MM.1S (cell line): ENCODE measurements at regions not wholly inside any gene's neighbourhood (a gene's known extent, or its start where the extent isn't known, plus 50 kb on each side); places are given as distances from the start of the nearest gene placed in this dataset.

ENCODE experiments used
- DNase-seq: peaks from one replicate; pipeline ENCODE4 v3.0.0-alpha.2; 2015
- H2AFZ ChIP-seq: fragments of 300-600 bp; sonication (generic); 2 replicates; pipeline ENCODE4 v1.6.0; 2016; ENCODE audit warnings: antibody characterized with exemption, low read length
- H3F3A ChIP-seq: fragments of 300-600 bp; sonication (generic); 2 replicates; pipeline ENCODE4 v1.6.1; 2016; ENCODE audit warnings: mild to moderate bottlenecking, antibody characterized with exemption, low read length, moderate library complexity, mixed read lengths; ENCODE audit not compliant: insufficient read depth
- H3K27ac ChIP-seq: fragments of 300-600 bp; sonication (generic); 2 replicates; pipeline ENCODE4 v1.5.1; 2016; ENCODE audit warnings: mild to moderate bottlenecking, low read length
- H3K27me3 ChIP-seq: fragments of 300-600 bp; sonication (generic); replicated peaks from 2 replicates; pipeline ENCODE4 v1.6.0; 2016; ENCODE audit warnings: low read length; ENCODE audit not compliant: insufficient read depth
- H3K36me3 ChIP-seq: fragments of 300-600 bp; sonication (generic); replicated peaks from 2 replicates; pipeline ENCODE4 v1.6.1; 2016; ENCODE audit warnings: mild to moderate bottlenecking, low read length, mixed read lengths; ENCODE audit not compliant: insufficient read depth
- H3K4me1 ChIP-seq: fragments of 300-600 bp; sonication (generic); 2 replicates; pipeline ENCODE4 v1.6.1; 2016; ENCODE audit warnings: low read length, mixed read lengths
- H3K4me2 ChIP-seq: fragments of 300-600 bp; sonication (generic); 2 replicates; pipeline ENCODE4 v1.6.0; 2016; ENCODE audit warnings: low read depth, low read length
- H3K4me3 ChIP-seq: fragments of 300-600 bp; sonication (generic); 2 replicates; pipeline ENCODE4 v1.5.1; 2016; ENCODE audit warnings: low read length, mixed read lengths
- H3K79me2 ChIP-seq: fragments of 300-600 bp; sonication (generic); 2 replicates; pipeline ENCODE4 v1.6.1; 2016; ENCODE audit warnings: mixed run types, low read length, mixed read lengths
- H3K9ac ChIP-seq: fragments of 300-600 bp; sonication (generic); 2 replicates; pipeline ENCODE4 v1.6.1; 2016; ENCODE audit warnings: low read length, mixed read lengths
- H3K9me2 ChIP-seq: fragments of 300-600 bp; sonication (generic); replicated peaks from 2 replicates; pipeline ENCODE4 v1.6.1; 2016; ENCODE audit warnings: mild to moderate bottlenecking, low read length, mixed read lengths; ENCODE audit not compliant: insufficient read depth
- H3K9me3 ChIP-seq: fragments of 300-600 bp; sonication (generic); replicated peaks from 2 replicates; pipeline ENCODE4 v1.6.1; 2016; ENCODE audit warnings: mild to moderate bottlenecking, low read length, mixed read lengths; ENCODE audit not compliant: insufficient read depth
- H4K20me1 ChIP-seq: fragments of 300-600 bp; sonication (generic); 2 replicates; pipeline ENCODE4 v1.6.1; 2016; ENCODE audit warnings: mild to moderate bottlenecking, low read length, moderate library complexity, mixed read lengths; ENCODE audit not compliant: insufficient read depth
- EZH2 ChIP-seq: fragments of 300-600 bp; sonication (generic); optimal IDR thresholded peaks from 2 replicates; pipeline ENCODE3; 2017; ENCODE audit warnings: low read depth, mild to moderate bottlenecking, antibody characterized with exemption, low read length, mixed read lengths
- EZH2phosphoT487 ChIP-seq: fragments of 300-600 bp; sonication (generic); IDR thresholded peaks from 2 replicates; pipeline ENCODE4 v1.6.1; 2018; ENCODE audit warnings: antibody characterized with exemption, low read length
- TF ChIP-seq, protein P1 (sequence below): fragments of 300-600 bp; sonication (generic); IDR thresholded peaks from 2 replicates; pipeline ENCODE4 v1.5.1; 2016; ENCODE audit warnings: antibody characterized with exemption, low read length, mixed read lengths

DNA sequence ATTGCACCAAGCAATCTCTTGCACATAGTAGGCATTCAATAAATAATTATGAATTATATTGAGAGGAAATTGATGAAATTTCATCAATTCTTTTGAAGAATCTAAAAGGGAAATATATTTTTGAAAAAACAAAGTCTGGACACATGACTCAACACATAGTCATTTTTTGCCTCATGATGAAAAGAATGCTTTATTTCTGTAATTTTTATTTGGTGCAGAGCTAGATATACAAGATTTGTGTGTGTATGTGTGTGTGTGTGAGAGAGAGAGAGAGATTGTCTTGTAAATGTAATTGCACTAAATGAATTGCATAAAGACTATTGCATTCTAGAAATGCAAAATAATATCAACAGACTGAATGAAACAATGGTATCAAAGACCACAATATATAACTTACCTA, 206.2 kb upstream of the C1orf87 start:
- Histone ChIP-seq H3K27ac (no peak overlapping the region), H3K36me3 (no peaks in the 10 kb centered on the region), H4K20me1 (no peaks in the 10 kb centered on the region), H3K27me3 (no peaks in the 10 kb centered on the region), H3K9me3 (no peaks in the 10 kb centered on the region), H3K4me1 (0 out of 2 replicates have a peak, but pooled peaks cover 5% of the 10 kb centered on the region), H3K9ac (no peak overlapping the region), H3K4me2 (no peak overlapping the region), H3K9me2 (no peaks in the 10 kb centered on the region), H3K79me2 (no peaks in the 10 kb centered on the region), H2AFZ (no peak overlapping the region), H3K4me3 (no peak overlapping the region), H3F3A (no peaks in the 10 kb centered on the region)
- TF ChIP-seq EZH2phosphoT487 = no peak
- no peak for TF ChIP-seq EZH2
- TF ChIP-seq, protein P1, sequence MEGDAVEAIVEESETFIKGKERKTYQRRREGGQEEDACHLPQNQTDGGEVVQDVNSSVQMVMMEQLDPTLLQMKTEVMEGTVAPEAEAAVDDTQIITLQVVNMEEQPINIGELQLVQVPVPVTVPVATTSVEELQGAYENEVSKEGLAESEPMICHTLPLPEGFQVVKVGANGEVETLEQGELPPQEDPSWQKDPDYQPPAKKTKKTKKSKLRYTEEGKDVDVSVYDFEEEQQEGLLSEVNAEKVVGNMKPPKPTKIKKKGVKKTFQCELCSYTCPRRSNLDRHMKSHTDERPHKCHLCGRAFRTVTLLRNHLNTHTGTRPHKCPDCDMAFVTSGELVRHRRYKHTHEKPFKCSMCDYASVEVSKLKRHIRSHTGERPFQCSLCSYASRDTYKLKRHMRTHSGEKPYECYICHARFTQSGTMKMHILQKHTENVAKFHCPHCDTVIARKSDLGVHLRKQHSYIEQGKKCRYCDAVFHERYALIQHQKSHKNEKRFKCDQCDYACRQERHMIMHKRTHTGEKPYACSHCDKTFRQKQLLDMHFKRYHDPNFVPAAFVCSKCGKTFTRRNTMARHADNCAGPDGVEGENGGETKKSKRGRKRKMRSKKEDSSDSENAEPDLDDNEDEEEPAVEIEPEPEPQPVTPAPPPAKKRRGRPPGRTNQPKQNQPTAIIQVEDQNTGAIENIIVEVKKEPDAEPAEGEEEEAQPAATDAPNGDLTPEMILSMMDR = no peak
- DNase-seq = no peak

DNA sequence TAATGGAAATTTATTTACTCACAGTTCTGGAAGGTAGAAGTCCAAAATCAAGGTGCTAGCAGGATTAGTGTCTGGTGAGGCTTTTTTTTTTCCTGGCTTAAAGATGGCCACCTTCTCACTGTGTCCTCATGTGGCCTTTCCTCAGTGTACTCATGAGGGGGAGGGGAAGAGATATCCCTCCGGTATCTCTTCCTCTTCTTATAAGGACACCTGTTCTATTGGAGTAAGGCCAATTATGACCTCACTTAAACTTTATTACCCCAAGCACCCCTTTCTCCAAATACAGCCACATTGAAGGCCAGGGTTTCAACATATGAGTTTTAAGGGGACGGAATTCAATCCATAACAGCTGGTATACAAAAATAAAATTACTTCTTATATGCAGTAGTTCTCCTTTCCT, 203.7 kb upstream of the C1orf87 start:
- Histone ChIP-seq H3K4me2 (no peak overlapping the region), H3K9me2 (no peaks in the 10 kb centered on the region), H3K27me3 (no peaks in the 10 kb centered on the region), H2AFZ (no peak overlapping the region), H3K4me1 (0 out of 2 replicates have a peak, but pooled peaks cover 5% of the 10 kb centered on the region), H3K79me2 (no peaks in the 10 kb centered on the region), H3K4me3 (no peak overlapping the region), H3K9me3 (no peaks in the 10 kb centered on the region), H3K27ac (no peak overlapping the region), H3K9ac (no peak overlapping the region), H4K20me1 (no peaks in the 10 kb centered on the region), H3F3A (no peaks in the 10 kb centered on the region), H3K36me3 (no peaks in the 10 kb centered on the region)
- no peak for TF ChIP-seq EZH2phosphoT487
- TF ChIP-seq EZH2 = no peak
- TF ChIP-seq, protein P1 = no peak
- DNase-seq = no peak

DNA sequence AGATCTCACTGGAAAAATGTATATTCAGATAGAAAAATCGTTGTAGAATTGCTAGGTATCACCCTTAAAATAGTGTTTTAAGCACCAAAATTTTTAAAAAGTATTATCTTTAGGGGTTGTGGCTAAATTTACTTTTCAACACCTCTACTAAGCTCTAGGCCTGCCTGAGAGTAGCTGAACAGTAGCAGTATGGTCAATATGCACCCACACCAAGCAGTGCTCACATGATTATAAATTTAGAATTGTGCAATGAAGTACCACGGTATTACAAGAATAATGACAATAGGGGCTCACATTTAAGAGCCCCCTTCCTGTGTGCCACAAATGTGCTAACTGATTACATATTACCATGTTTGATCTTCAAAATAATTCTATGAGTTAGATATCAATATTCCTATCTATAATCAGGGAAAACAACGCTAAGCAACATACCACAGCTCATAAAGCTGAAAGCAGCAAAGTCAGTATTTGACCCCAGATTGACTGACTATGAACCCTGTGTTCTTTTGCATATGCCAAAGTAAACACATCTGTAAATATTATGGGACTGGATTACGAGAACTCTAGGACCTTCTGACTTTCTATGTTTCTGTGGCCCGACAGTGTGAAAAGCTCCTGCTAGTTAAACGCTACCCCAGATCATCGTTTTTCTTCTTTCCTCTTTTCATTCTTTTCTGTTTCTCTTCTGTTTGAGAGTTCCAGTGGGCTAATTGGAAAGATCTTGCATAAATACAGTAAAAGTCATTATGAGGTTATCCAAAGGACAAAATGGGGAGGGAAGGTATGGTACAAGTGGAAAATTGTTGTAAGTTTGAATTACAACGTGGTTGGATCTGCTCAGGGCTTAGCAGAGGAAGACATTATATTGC, 201.1 kb upstream of the C1orf87 start:
- H3K27ac ChIP-seq = no peak overlapping the region
- no peaks in the 10 kb centered on the region for H3K79me2 ChIP-seq
- no peaks in the 10 kb centered on the region for H3K9me3 ChIP-seq
- H3F3A ChIP-seq = no peaks in the 10 kb centered on the region
- H4K20me1 ChIP-seq = no peaks in the 10 kb centered on the region
- no peaks in the 10 kb centered on the region for H3K9me2 ChIP-seq
- no peaks in the 10 kb centered on the region for H3K4me1 ChIP-seq
- DNase-seq = no peak
- no peak overlapping the region for H3K9ac ChIP-seq
- H2AFZ ChIP-seq = no peak overlapping the region
- H3K4me2 ChIP-seq = no peak overlapping the region
- no peaks in the 10 kb centered on the region for H3K27me3 ChIP-seq
- H3K4me3 ChIP-seq = no peak overlapping the region
- H3K36me3 ChIP-seq = no peaks in the 10 kb centered on the region
- TF ChIP-seq, protein P1 = no peak
- TF ChIP-seq EZH2 (no peak), EZH2phosphoT487 (no peak)
